ENCODE measurements at regions not wholly inside any gene's neighbourhood (a gene's known extent, or its start where the extent isn't known, plus 50 kb on each side); places are given as distances from the start of the nearest gene placed in this dataset.
A peak's percentile ranks its signal among the peaks of the same experiment; 100 is the strongest.
"Not testable (repeated sequence)": the region's sequence is repeated elsewhere in the genome, so short reads cannot be mapped to it uniquely, and the experiment has no call there.

GRCh38 chr7:67335663-67336062 lies 339.0 kb downstream of the TYW1 start:
- H3K9me3 ChIP-seq (ENCODE audit: control insufficient read depth in 5 of 5, low read length in 5 of 5); H3K4me3 ChIP-seq (ENCODE audit: low read depth in 1 of 5, low read length in 5 of 5); H3K9ac ChIP-seq (ENCODE audit: low read length in 5 of 5); H3K27me3 ChIP-seq (ENCODE audit: control insufficient read depth in 5 of 5, insufficient read depth in 4 of 5, low read length in 5 of 5); H3K4me1 ChIP-seq (ENCODE audit: control insufficient read depth in 5 of 5, insufficient read depth in 5 of 5, low read length in 5 of 5); H3K27ac ChIP-seq (ENCODE audit: low read depth, low read length): not testable (repeated sequence)
- peaks cover 0 to 10% (median 7%) of the 10 kb centered on the region in 5 donors for H3K36me3 ChIP-seq (ENCODE audit: control insufficient read depth in 5 of 5, insufficient read depth in 5 of 5, low read length in 5 of 5)

- H3K9me3 ChIP-seq (ENCODE audit: control insufficient read depth in 5 of 5, low read length in 5 of 5); H3K4me3 ChIP-seq (ENCODE audit: low read depth in 1 of 5, low read length in 5 of 5); H3K4me1 ChIP-seq (ENCODE audit: control insufficient read depth in 5 of 5, insufficient read depth in 5 of 5, low read length in 5 of 5); H3K9ac ChIP-seq (ENCODE audit: low read length in 5 of 5); H3K27me3 ChIP-seq (ENCODE audit: control insufficient read depth in 5 of 5, insufficient read depth in 4 of 5, low read length in 5 of 5); H3K27ac ChIP-seq (ENCODE audit: low read depth, low read length): not testable (repeated sequence)
- H3K36me3 ChIP-seq (ENCODE audit: control insufficient read depth in 5 of 5, insufficient read depth in 5 of 5, low read length in 5 of 5): peaks cover 0 to 36% (median 8%) of the 10 kb centered on the region in 5 donors
Measured at GRCh38 chr7:67338545-67338944, 341.9 kb downstream of the TYW1 start.

GRCh38 chr7:67341153-67341768 lies 344.6 kb downstream of the TYW1 start:
- H3K9me3 ChIP-seq (ENCODE audit: control insufficient read depth in 5 of 5, low read length in 5 of 5): peaks cover 0 to 12% (median 8%) of the 10 kb centered on the region in 5 donors
- H3K4me3 ChIP-seq (ENCODE audit: low read depth in 1 of 5, low read length in 5 of 5): no peak overlapping the region
- no peaks in the 10 kb centered on the region for H3K27me3 ChIP-seq (ENCODE audit: control insufficient read depth in 5 of 5, insufficient read depth in 4 of 5, low read length in 5 of 5)
- no peaks in the 10 kb centered on the region for H3K4me1 ChIP-seq (ENCODE audit: control insufficient read depth in 5 of 5, insufficient read depth in 5 of 5, low read length in 5 of 5)
- H3K9ac ChIP-seq (ENCODE audit: low read length in 5 of 5): no peak overlapping the region
- peaks cover 0 to 57% (median 15%) of the 10 kb centered on the region in 5 donors for H3K36me3 ChIP-seq (ENCODE audit: control insufficient read depth in 5 of 5, insufficient read depth in 5 of 5, low read length in 5 of 5)
- no peak overlapping the region for H3K27ac ChIP-seq (ENCODE audit: low read depth, low read length)

GRCh38 chr7:67343114-67343513 lies 346.5 kb downstream of the TYW1 start:
- Histone ChIP-seq H3K27me3 (ENCODE audit: control insufficient read depth in 5 of 5, insufficient read depth in 4 of 5, low read length in 5 of 5) (no peaks in the 10 kb centered on the region), H3K27ac (ENCODE audit: low read depth, low read length) (no peak overlapping the region), H3K4me3 (ENCODE audit: low read depth in 1 of 5, low read length in 5 of 5) (no peak overlapping the region), H3K9ac (ENCODE audit: low read length in 5 of 5) (no peak overlapping the region), H3K36me3 (ENCODE audit: control insufficient read depth in 5 of 5, insufficient read depth in 5 of 5, low read length in 5 of 5) (peaks cover 0 to 61% (median 15%) of the 10 kb centered on the region in 5 donors), H3K4me1 (ENCODE audit: control insufficient read depth in 5 of 5, insufficient read depth in 5 of 5, low read length in 5 of 5) (no peaks in the 10 kb centered on the region), H3K9me3 (ENCODE audit: control insufficient read depth in 5 of 5, low read length in 5 of 5) (peaks cover 0 to 12% (median 8%) of the 10 kb centered on the region in 5 donors)

GRCh38 chr7:67343572-67343971 lies 346.9 kb downstream of the TYW1 start:
- Histone ChIP-seq H3K27ac (ENCODE audit: low read depth, low read length) (no peak overlapping the region), H3K4me1 (ENCODE audit: control insufficient read depth in 5 of 5, insufficient read depth in 5 of 5, low read length in 5 of 5) (no peaks in the 10 kb centered on the region), H3K36me3 (ENCODE audit: control insufficient read depth in 5 of 5, insufficient read depth in 5 of 5, low read length in 5 of 5) (peaks cover 0 to 61% (median 15%) of the 10 kb centered on the region in 5 donors), H3K27me3 (ENCODE audit: control insufficient read depth in 5 of 5, insufficient read depth in 4 of 5, low read length in 5 of 5) (no peaks in the 10 kb centered on the region), H3K4me3 (ENCODE audit: low read depth in 1 of 5, low read length in 5 of 5) (no peak overlapping the region), H3K9ac (ENCODE audit: low read length in 5 of 5) (no peak overlapping the region), H3K9me3 (ENCODE audit: control insufficient read depth in 5 of 5, low read length in 5 of 5) (peaks cover 0 to 12% (median 8%) of the 10 kb centered on the region in 5 donors)

GRCh38 chr7:67344481-67345193 lies 348.0 kb downstream of the TYW1 start:
- no peaks in the 10 kb centered on the region for H3K27me3 ChIP-seq (ENCODE audit: control insufficient read depth in 5 of 5, insufficient read depth in 4 of 5, low read length in 5 of 5)
- no peak overlapping the region for H3K27ac ChIP-seq (ENCODE audit: low read depth, low read length)
- no peak overlapping the region for H3K9ac ChIP-seq (ENCODE audit: low read length in 5 of 5)
- H3K36me3 ChIP-seq (ENCODE audit: control insufficient read depth in 5 of 5, insufficient read depth in 5 of 5, low read length in 5 of 5): peaks cover 0 to 57% (median 14%) of the 10 kb centered on the region in 5 donors
- peaks cover 0 to 12% (median 8%) of the 10 kb centered on the region in 5 donors for H3K9me3 ChIP-seq (ENCODE audit: control insufficient read depth in 5 of 5, low read length in 5 of 5)
- H3K4me1 ChIP-seq (ENCODE audit: control insufficient read depth in 5 of 5, insufficient read depth in 5 of 5, low read length in 5 of 5): no peaks in the 10 kb centered on the region
- H3K4me3 ChIP-seq (ENCODE audit: low read depth in 1 of 5, low read length in 5 of 5): no peak overlapping the region

- no peaks in the 10 kb centered on the region for H3K4me1 ChIP-seq (ENCODE audit: control insufficient read depth in 5 of 5, insufficient read depth in 5 of 5, low read length in 5 of 5)
- H3K9ac ChIP-seq (ENCODE audit: low read length in 5 of 5): no peak overlapping the region
- peaks cover 0 to 48% (median 9%) of the 10 kb centered on the region in 5 donors for H3K36me3 ChIP-seq (ENCODE audit: control insufficient read depth in 5 of 5, insufficient read depth in 5 of 5, low read length in 5 of 5)
Measured at GRCh38 chr7:67346126-67346525, 349.5 kb downstream of the TYW1 start.

GRCh38 chr7:67346876-67347275 lies 350.2 kb downstream of the TYW1 start:
- H3K4me3 ChIP-seq (ENCODE audit: low read depth in 1 of 5, low read length in 5 of 5): no peak overlapping the region
- no peak overlapping the region for H3K27ac ChIP-seq (ENCODE audit: low read depth, low read length)
- no peak overlapping the region for H3K9ac ChIP-seq (ENCODE audit: low read length in 5 of 5)
- no peaks in the 10 kb centered on the region for H3K27me3 ChIP-seq (ENCODE audit: control insufficient read depth in 5 of 5, insufficient read depth in 4 of 5, low read length in 5 of 5)
- H3K4me1 ChIP-seq (ENCODE audit: control insufficient read depth in 5 of 5, insufficient read depth in 5 of 5, low read length in 5 of 5): no peaks in the 10 kb centered on the region
- H3K36me3 ChIP-seq (ENCODE audit: control insufficient read depth in 5 of 5, insufficient read depth in 5 of 5, low read length in 5 of 5): peaks cover 0 to 41% (median 9%) of the 10 kb centered on the region in 5 donors
- H3K9me3 ChIP-seq (ENCODE audit: control insufficient read depth in 5 of 5, low read length in 5 of 5): peaks cover 0 to 12% (median 8%) of the 10 kb centered on the region in 5 donors

More at GRCh38 chr7:67346126-67346525, 349.5 kb downstream of the TYW1 start:
- Histone ChIP-seq H3K27me3 (ENCODE audit: control insufficient read depth in 5 of 5, insufficient read depth in 4 of 5, low read length in 5 of 5) (no peaks in the 10 kb centered on the region), H3K27ac (ENCODE audit: low read depth, low read length) (no peak overlapping the region), H3K9me3 (ENCODE audit: control insufficient read depth in 5 of 5, low read length in 5 of 5) (peaks cover 0 to 12% (median 8%) of the 10 kb centered on the region in 5 donors), H3K4me3 (ENCODE audit: low read depth in 1 of 5, low read length in 5 of 5) (no peak overlapping the region)

GRCh38 chr7:67348171-67348570 lies 351.5 kb downstream of the TYW1 start:
- H3K27me3 ChIP-seq (ENCODE audit: control insufficient read depth in 5 of 5, insufficient read depth in 4 of 5, low read length in 5 of 5): no peaks in the 10 kb centered on the region
- no peaks in the 10 kb centered on the region for H3K4me1 ChIP-seq (ENCODE audit: control insufficient read depth in 5 of 5, insufficient read depth in 5 of 5, low read length in 5 of 5)
- no peak overlapping the region for H3K4me3 ChIP-seq (ENCODE audit: low read depth in 1 of 5, low read length in 5 of 5)
- H3K27ac ChIP-seq (ENCODE audit: low read depth, low read length): no peak overlapping the region
- no peak overlapping the region for H3K9ac ChIP-seq (ENCODE audit: low read length in 5 of 5)
- peaks cover 0 to 29% (median 9%) of the 10 kb centered on the region in 5 donors for H3K36me3 ChIP-seq (ENCODE audit: control insufficient read depth in 5 of 5, insufficient read depth in 5 of 5, low read length in 5 of 5)
- H3K9me3 ChIP-seq (ENCODE audit: control insufficient read depth in 5 of 5, low read length in 5 of 5): peaks cover 0 to 12% (median 8%) of the 10 kb centered on the region in 5 donors

- H3K9ac ChIP-seq (ENCODE audit: low read length in 5 of 5); H3K27me3 ChIP-seq (ENCODE audit: control insufficient read depth in 5 of 5, insufficient read depth in 4 of 5, low read length in 5 of 5); H3K4me1 ChIP-seq (ENCODE audit: control insufficient read depth in 5 of 5, insufficient read depth in 5 of 5, low read length in 5 of 5); H3K27ac ChIP-seq (ENCODE audit: low read depth, low read length); H3K36me3 ChIP-seq (ENCODE audit: control insufficient read depth in 5 of 5, insufficient read depth in 5 of 5, low read length in 5 of 5): not testable (repeated sequence)
- peak overlapping the region in 1 of 5 donors; percentile 9 for H3K4me3 ChIP-seq (ENCODE audit: low read depth in 1 of 5, low read length in 5 of 5)
- H3K9me3 ChIP-seq (ENCODE audit: control insufficient read depth in 5 of 5, low read length in 5 of 5): peaks cover 0 to 19% (median 14%) of the 10 kb centered on the region in 5 donors
Measured at GRCh38 chr7:67357653-67358052, 361.0 kb downstream of the TYW1 start.
